Activated effector memory CD4-positive, alpha-beta T cell treated with Interleukin-2 at 50 U/mL for 16 hours (primary cell): ENCODE measurements at regions not wholly inside any gene's neighbourhood (a gene's known extent, or its start where the extent isn't known, plus 50 kb on each side); places are given as distances from the start of the nearest gene placed in this dataset.

Experiments used
- DNase-seq: peaks from one replicate; pipeline ENCODE4 v3.0.0-alpha.2; 2020

DNA sequence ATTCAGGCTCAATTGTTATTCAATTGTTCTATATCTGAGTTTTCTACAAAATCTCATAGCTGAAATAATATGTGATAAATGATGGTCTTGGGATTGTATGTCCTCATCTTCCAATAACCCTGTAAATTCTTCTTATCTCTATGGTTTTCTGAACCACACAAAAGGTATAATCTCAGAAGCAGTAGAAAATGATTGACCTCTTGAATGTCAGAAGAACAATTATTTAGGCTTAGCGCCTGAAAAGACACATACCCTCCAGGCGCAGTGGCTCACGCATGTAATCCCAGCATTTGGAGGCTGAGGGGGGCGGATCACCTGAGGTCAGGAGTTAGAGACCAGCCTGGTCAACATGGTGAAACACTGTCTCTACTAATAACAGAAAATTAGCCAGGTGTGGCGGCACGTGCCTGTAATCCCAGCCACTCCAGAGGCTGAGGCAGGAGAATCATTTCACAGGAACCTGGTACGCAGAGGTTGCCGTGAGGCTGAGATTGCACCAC is 288.0 kb upstream of the TBC1D5 start:
- DNase-seq, result no peak

DNA sequence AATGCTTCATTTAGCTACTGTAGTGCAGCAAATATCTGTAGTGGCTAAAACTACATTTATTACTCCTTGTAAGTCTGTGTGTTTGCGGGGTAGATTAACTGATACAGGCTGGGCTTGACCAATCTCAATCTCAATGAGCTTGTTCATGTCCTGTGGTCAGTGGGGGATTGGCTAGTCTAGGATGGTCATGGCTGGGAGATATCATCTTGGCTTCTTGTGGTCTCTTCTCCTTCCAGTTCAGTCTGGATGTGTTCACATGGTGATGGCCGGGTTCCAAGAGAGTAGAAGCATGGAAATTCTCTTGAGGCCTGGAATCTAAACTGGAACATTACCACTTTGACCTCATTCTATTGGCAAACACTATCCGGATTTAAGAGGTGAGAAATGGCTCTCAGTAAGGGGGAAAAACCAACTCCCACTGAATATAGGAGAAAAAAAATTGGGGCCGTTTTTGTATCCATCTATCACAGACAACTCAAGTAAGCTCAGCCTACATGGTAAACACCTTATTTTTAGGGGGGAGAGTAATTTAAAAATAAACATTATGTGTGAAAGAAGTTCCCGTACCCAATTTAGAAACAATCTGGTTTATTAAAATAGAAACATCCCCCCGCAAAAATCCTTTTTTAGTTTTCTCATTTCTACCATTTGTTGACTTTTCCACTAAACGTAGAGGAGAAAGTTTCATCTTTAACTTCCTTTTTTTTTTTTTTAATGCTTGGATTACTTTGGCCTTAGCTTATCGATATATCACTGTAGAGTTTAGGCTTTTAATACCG is 284.9 kb upstream of the TBC1D5 start:
- no peak for DNase-seq

GRCh38 chr3:18024715-18025114 is 282.3 kb upstream of the TBC1D5 start:
- DNase-seq, result no peak

GRCh38 chr3:18019161-18019495 is 276.7 kb upstream of the TBC1D5 start:
- DNase-seq, result no peak

DNA sequence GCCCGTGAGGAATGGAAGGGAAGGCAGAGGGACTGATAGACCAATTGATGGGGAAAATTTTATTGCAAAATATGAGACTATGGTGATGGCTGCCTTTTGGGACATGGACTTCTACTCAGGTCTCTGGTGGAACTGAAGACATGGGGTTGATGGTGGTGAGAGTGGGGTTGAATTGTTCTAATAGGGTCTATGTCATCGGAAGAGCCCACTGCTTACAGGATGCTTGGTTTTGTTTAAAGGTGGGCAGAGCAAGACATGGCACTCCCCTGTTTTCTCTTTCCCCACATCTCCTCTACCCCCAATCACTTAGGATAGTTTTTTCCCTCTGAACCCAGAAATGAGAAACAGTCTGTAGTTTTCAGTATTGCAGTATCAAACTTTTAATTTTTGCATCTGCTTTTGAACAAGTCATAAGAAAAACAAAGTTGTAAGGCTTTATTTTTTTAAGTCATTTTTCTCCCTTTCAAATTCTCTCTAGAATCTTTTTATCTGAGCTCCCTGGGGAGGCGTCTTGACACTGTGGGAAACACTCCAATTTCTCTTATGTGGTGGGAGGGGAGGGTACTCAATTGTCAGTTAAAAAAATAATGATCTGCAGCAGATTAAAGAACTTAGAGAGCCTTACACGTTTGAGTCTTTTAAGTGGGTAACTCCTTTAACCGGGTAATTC is 276.2 kb upstream of the TBC1D5 start:
- no peak for DNase-seq

GRCh38 chr3:18016366-18016765 is 273.9 kb upstream of the TBC1D5 start:
- no peak for DNase-seq

DNA sequence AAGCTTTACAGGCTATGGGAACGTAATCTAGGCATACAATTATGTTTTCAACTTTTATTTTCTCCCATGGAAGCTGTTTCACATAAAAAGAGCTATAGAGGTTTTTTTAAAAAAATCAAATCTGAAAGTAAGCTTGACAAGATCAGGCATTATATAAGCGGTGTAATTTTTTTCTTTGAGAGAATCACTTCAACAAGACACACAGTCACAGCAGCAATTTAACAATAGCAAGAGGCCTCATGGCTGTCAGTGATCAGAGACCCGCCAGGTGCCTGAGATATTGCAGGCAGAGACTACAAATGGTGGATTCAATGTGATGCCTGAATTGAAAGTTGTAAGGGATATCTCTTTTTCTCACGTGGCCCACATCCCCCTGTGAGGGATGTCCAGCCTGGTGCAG is 270.5 kb upstream of the TBC1D5 start:
- no peak for DNase-seq

GRCh38 chr3:18012436-18012835 is 270.0 kb upstream of the TBC1D5 start:
- DNase-seq, result no peak

- DNase-seq, result no peak
Observed at GRCh38 chr3:18011387-18011786, 269.0 kb upstream of the TBC1D5 start.

GRCh38 chr3:18010001-18010400 is 267.6 kb upstream of the TBC1D5 start:
- DNase-seq, result no peak

GRCh38 chr3:18008706-18009368 is 266.4 kb upstream of the TBC1D5 start:
- no peak for DNase-seq

GRCh38 chr3:18007980-18008379 is 265.5 kb upstream of the TBC1D5 start:
- no peak for DNase-seq

GRCh38 chr3:17995769-17996168 is 253.3 kb upstream of the TBC1D5 start:
- no peak for DNase-seq

DNA sequence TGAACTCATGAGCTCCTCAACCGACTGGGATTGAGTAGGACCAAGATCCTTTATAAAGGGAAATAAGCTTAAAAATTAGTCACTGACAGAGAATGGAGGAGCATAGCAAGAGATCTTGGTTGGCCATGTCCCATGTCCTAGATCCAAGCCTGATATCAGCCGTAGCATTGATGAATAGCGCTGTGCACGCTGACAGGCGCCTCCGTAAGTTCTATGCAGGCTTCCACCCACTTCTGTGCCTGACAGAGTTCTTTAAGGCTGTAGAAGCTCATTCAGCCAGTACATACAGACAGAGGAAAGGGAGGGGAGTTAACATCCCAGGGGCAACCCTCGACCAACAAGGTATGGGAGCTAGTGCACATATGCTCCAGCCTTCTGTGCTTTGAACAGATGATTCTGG is 251.7 kb upstream of the TBC1D5 start:
- DNase-seq, result no peak

GRCh38 chr3:17990390-17990789 is 248.0 kb upstream of the TBC1D5 start:
- DNase-seq, result no peak

GRCh38 chr3:17986348-17986816 is 244.0 kb upstream of the TBC1D5 start:
- no peak for DNase-seq

- no peak for DNase-seq
Observed at GRCh38 chr3:17985658-17986347, 243.4 kb upstream of the TBC1D5 start.

DNA sequence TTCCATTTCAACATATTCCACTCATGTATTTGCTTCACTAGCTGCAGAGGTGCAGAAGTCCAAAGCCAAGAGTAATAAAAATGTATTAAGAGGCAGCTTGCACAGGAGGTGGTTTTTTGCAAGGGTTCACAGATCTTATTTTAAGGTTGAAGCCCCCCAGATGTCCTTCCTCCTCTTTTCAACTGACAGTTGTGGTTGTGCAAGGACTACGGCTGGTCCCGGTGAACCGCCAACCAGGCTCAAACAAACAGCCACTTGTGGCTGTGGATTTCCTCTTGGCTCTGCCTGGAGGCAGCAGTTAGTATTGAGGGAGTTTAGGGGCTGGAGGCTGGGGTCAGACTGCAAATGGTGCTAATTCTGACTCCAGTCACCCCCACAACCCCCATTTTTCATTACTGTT is 240.7 kb upstream of the TBC1D5 start:
- no peak for DNase-seq

DNA sequence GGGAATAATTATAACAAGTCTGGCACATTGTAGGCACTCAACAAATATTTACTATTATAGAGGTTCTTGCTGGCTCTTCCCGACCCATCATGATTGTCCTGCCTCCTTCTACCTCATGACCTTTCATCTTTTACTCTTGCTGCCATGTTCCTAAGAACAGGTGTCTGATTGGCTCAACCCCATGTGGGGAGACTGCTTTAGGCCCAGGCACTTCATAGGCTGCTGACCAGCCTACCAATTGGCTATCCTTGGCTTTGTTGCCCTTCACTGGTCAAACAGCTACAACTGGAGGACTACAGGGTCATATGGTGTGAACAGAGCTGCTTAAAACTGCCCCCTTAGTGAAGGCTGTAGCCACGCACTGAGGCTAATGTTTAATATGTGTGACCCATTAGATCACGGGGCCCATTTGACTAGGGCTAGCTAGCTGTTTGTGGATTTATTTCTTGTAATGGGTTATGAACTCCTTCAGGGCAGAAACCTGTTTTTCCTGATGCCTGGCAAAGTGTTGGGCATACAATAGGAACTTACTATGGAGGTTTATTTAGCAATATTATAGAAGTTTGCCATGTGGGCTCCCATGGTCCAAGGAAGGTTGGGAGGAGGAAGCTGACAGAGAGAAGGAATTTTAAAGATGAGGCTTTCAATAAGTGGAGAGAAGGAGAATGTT is 239.9 kb upstream of the TBC1D5 start:
- no peak for DNase-seq

DNA sequence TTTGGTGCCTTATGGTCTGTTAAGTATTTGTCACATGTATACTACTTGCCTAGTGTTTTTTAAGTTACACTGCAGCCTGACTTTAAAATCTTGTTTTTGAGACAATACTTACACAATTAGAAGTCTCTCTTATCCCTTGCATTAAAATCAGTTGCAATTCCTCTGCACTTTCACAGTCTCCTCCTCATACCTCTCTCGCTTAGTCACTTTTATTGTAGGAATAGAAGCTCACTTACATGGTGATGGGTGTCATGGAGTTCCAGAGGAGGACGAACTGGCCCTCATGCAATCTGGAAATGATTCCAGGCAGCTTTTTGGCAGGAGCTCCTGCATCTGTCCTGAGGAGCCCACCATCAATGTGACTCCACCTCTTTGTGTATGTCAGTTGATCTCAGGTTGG is 238.4 kb upstream of the TBC1D5 start:
- DNase-seq, result no peak

DNA sequence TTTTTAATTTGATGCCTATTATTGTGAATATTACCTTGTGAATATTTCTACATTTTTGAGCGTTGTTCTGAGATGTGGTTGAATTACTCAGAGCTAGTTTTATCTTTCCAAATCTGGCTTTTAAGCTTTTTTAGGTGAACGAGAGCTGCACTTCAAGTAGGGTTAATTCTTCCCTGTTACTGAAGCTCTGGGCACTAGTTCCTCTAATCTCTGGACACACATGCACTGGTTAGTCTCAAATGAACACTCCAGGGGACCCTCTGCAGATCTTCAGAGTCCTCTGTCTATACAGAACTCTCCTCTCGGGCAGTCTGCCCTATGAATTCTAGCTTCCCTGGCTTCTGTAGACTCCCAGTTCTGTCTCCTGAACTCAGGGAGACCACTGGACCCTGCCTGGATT is 237.5 kb upstream of the TBC1D5 start:
- no peak for DNase-seq

- DNase-seq, result no peak
Observed at GRCh38 chr3:17979252-17979651, 236.8 kb upstream of the TBC1D5 start.
